ENCODE measurements at regions not wholly inside any gene's neighbourhood (a gene's known extent, or its start where the extent isn't known, plus 50 kb on each side); places are given as distances from the start of the nearest gene placed in this dataset.
"Not testable (repeated sequence)": the region's sequence is repeated elsewhere in the genome, so short reads cannot be mapped to it uniquely, and the experiment has no call there.

DNA sequence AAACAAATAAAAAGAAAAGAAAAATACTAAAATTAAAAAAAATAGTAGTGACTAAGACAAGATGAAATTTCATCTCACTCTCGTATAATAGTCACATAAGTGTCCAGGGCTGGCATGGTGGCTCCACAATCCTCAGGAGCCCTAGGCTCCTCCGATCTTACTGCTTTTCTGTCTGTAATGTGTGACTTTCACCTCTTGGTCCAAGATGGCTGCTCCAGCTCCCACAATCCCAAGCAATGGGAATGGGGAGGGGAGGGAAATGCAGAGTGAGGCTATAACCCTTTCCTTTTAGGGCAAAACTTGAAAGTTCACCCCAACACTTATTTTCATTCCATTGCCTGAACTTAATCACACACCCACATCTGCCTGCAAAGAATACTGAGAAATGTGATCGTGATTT lies 90.4 kb downstream of the MOGAT1 start:
- H3K27ac ChIP-seq (ENCODE audit: low read depth, low read length) = no peak overlapping the region
- no peaks in the 10 kb centered on the region for H3K36me3 ChIP-seq (ENCODE audit: control insufficient read depth in 1 of 2, insufficient read depth in 2 of 2, low read length in 2 of 2)
- no peak overlapping the region for H3K4me2 ChIP-seq (ENCODE audit: low read length)
- TF ChIP-seq ZNF274 (IDR thresholded peaks at IDR 0.05; ENCODE audit: low read depth, low read length) (no peak), CBX3 (IDR thresholded peaks at IDR 0.05; ENCODE audit: low read depth) (no peak)
- TF ChIP-seq, protein P1, sequence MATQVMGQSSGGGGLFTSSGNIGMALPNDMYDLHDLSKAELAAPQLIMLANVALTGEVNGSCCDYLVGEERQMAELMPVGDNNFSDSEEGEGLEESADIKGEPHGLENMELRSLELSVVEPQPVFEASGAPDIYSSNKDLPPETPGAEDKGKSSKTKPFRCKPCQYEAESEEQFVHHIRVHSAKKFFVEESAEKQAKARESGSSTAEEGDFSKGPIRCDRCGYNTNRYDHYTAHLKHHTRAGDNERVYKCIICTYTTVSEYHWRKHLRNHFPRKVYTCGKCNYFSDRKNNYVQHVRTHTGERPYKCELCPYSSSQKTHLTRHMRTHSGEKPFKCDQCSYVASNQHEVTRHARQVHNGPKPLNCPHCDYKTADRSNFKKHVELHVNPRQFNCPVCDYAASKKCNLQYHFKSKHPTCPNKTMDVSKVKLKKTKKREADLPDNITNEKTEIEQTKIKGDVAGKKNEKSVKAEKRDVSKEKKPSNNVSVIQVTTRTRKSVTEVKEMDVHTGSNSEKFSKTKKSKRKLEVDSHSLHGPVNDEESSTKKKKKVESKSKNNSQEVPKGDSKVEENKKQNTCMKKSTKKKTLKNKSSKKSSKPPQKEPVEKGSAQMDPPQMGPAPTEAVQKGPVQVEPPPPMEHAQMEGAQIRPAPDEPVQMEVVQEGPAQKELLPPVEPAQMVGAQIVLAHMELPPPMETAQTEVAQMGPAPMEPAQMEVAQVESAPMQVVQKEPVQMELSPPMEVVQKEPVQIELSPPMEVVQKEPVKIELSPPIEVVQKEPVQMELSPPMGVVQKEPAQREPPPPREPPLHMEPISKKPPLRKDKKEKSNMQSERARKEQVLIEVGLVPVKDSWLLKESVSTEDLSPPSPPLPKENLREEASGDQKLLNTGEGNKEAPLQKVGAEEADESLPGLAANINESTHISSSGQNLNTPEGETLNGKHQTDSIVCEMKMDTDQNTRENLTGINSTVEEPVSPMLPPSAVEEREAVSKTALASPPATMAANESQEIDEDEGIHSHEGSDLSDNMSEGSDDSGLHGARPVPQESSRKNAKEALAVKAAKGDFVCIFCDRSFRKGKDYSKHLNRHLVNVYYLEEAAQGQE (IDR thresholded peaks at IDR 0.05; ENCODE audit: low read depth) = no peak
- ChIA-PET CTCF (no interaction called here), POLR2A (no interaction called here), RAD21 (ENCODE audit: low non-redundant PET in 1 of 2, low total read pairs in 2 of 2, uncharacterized antibody in 2 of 2, unreplicated experiment in 2 of 2) (no interaction called here)
- no peak overlapping the region for H3K9ac ChIP-seq (ENCODE audit: low read length)
- no peaks in the 10 kb centered on the region for H3K27me3 ChIP-seq (ENCODE audit: insufficient read depth, low read length)
- intact Hi-C loops (cut with micrococcal nuclease) = no loop called here
- H3K4me3 ChIP-seq (replicated peaks in 1 of 2; ENCODE audit: low read depth in 1 of 2, low read length in 2 of 2) = no peak overlapping the region
- BruUV-seq (replicated peaks) = no TSS peak
- no peak; the same call in 1 of the 2 replicates for ATAC-seq
- peak overlapping the region; percentile 83 for H2AFZ ChIP-seq (ENCODE audit: low read depth, low read length, poor library complexity, severe bottlenecking)
- peaks cover 3 to 7% of the 10 kb centered on the region in 2 experiments for H3K4me1 ChIP-seq (ENCODE audit: control insufficient read depth in 1 of 2, insufficient read depth in 2 of 2, low read length in 2 of 2)
- no peaks in the 10 kb centered on the region for H3K9me3 ChIP-seq (ENCODE audit: control insufficient read depth in 1 of 2, insufficient read depth in 1 of 2, low read depth in 1 of 2, low read length in 2 of 2)
- H3K79me2 ChIP-seq (ENCODE audit: insufficient read depth, low read length) = no peaks in the 10 kb centered on the region
- no peaks in the 10 kb centered on the region for H3K9me2 ChIP-seq (ENCODE audit: insufficient read depth)
- H4K20me1 ChIP-seq (ENCODE audit: insufficient read depth) = no peaks in the 10 kb centered on the region
- no peak for DNase-seq (ENCODE audit: low read depth, low spot score)

DNA sequence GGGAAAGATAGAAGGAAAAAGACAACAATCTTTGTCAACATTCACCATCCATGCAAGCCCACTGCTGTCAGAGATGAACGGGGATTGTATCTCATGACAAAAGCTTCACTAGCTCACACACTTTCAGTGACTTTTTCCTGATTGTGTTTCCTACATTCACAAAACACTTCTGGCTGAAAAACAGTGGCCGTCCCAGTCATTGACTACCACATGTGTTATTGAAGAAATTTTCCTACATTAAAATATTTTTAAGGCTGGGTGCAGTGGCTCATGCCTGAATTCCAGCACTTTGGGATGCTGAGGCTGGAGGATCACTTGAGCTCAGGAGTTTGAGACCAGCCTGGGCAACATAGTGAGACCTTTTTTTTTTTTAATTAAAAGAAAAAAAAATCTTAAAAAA lies 90.9 kb downstream of the MOGAT1 start:
- Histone ChIP-seq H3K4me2 (ENCODE audit: low read length) (no peak overlapping the region), H2AFZ (ENCODE audit: low read depth, low read length, poor library complexity, severe bottlenecking) (peak overlapping the region; percentile 83), H3K9me2 (ENCODE audit: insufficient read depth) (no peaks in the 10 kb centered on the region), H4K20me1 (ENCODE audit: insufficient read depth) (no peaks in the 10 kb centered on the region), H3K36me3 (ENCODE audit: control insufficient read depth in 1 of 2, insufficient read depth in 2 of 2, low read length in 2 of 2) (no peaks in the 10 kb centered on the region), H3K27ac (ENCODE audit: low read depth, low read length) (no peak overlapping the region), H3K9me3 (ENCODE audit: control insufficient read depth in 1 of 2, insufficient read depth in 1 of 2, low read depth in 1 of 2, low read length in 2 of 2) (no peaks in the 10 kb centered on the region), H3K4me1 (ENCODE audit: control insufficient read depth in 1 of 2, insufficient read depth in 2 of 2, low read length in 2 of 2) (peaks cover 0 to 3% of the 10 kb centered on the region in 2 experiments; a peak in 2 of 4 replicates), H3K79me2 (ENCODE audit: insufficient read depth, low read length) (no peaks in the 10 kb centered on the region), H3K27me3 (ENCODE audit: insufficient read depth, low read length) (no peaks in the 10 kb centered on the region), H3K9ac (ENCODE audit: low read length) (no peak overlapping the region), H3K4me3 (replicated peaks in 1 of 2; ENCODE audit: low read depth in 1 of 2, low read length in 2 of 2) (no peak overlapping the region)
- RAD21 ChIA-PET (ENCODE audit: low non-redundant PET in 1 of 2, low total read pairs in 2 of 2, uncharacterized antibody in 2 of 2, unreplicated experiment in 2 of 2) = no interaction called here
- no TSS peak for BruUV-seq (replicated peaks)
- no peak for TF ChIP-seq RAD21 (IDR thresholded peaks at IDR 0.05; ENCODE audit: low read depth)
- TF ChIP-seq SP1 (IDR thresholded peaks at IDR 0.05; ENCODE audit: low read depth) = no peak
- TF ChIP-seq, protein P1 (IDR thresholded peaks at IDR 0.05; ENCODE audit: low read depth) = no peak
- no peak for TF ChIP-seq JUND (IDR thresholded peaks at IDR 0.05)
- intact Hi-C loops (cut with micrococcal nuclease) = no loop called here
- DNase-seq (ENCODE audit: low read depth, low spot score) (no peak), ATAC-seq (no peak)
- CTCF ChIA-PET = no interaction called here
- POLR2A ChIA-PET = no interaction called here

DNA sequence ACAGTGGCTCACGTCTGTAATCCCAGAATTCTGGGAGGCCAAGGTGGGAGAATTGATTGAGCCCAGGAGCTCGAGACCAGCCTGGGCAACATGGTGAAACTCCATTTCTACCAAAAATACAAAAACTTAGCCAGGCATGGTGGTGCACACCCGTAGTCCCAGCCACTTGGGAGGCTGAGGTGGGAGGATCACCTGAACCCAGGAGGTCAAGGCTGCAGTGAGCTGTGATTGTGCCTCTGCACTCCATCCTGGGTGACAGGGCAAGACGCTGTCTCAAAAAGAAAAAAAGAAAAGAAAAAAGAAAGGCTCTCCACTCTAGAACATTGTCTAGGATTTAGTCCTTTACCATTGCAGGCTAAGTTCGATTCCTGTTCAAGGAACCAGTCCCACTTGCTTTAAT lies 94.4 kb downstream of the MOGAT1 start:
- H3K9me2 ChIP-seq (ENCODE audit: insufficient read depth); H3K4me1 ChIP-seq (ENCODE audit: control insufficient read depth in 1 of 2, insufficient read depth in 2 of 2, low read length in 2 of 2); DNase-seq (ENCODE audit: low read depth, low spot score); H3K27me3 ChIP-seq (ENCODE audit: insufficient read depth, low read length); POLR2A ChIA-PET; CTCF ChIA-PET; ATAC-seq; BruUV-seq (replicated peaks); H3K9me3 ChIP-seq (ENCODE audit: control insufficient read depth in 1 of 2, insufficient read depth in 1 of 2, low read depth in 1 of 2, low read length in 2 of 2); intact Hi-C loops (cut with micrococcal nuclease); H3K27ac ChIP-seq (ENCODE audit: low read depth, low read length); RAD21 ChIA-PET (ENCODE audit: low non-redundant PET in 1 of 2, low total read pairs in 2 of 2, uncharacterized antibody in 2 of 2, unreplicated experiment in 2 of 2); H3K4me2 ChIP-seq (ENCODE audit: low read length); H4K20me1 ChIP-seq (ENCODE audit: insufficient read depth); H2AFZ ChIP-seq (ENCODE audit: low read depth, low read length, poor library complexity, severe bottlenecking); H3K9ac ChIP-seq (ENCODE audit: low read length); H3K79me2 ChIP-seq (ENCODE audit: insufficient read depth, low read length); H3K36me3 ChIP-seq (ENCODE audit: control insufficient read depth in 1 of 2, insufficient read depth in 2 of 2, low read length in 2 of 2); H3K4me3 ChIP-seq (replicated peaks in 1 of 2; ENCODE audit: low read depth in 1 of 2, low read length in 2 of 2): not testable (repeated sequence)
